H1 (cell line): ENCODE measurements at regions not wholly inside any gene's neighbourhood (a gene's known extent, or its start where the extent isn't known, plus 50 kb on each side); places are given as distances from the start of the nearest gene placed in this dataset.

ENCODE experiments used
- CTCF ChIA-PET: fragments of 300-600 bp; sonication (Branson Sonifier 250); formaldehyde crosslinking; loops from one replicate; lab custom pipeline; 2021; ENCODE audit not compliant: partially characterized antibody; lab: Charles Lee
- POLR2A ChIA-PET: fragments of 300-600 bp; sonication (Branson Sonifier 250); formaldehyde crosslinking; loops from one replicate; lab custom pipeline; 2021; ENCODE audit warnings: inconsistent platforms; ENCODE audit not compliant: partially characterized antibody; lab: Charles Lee
- DNase-seq, 2 experiments: peaks; one replicate each; pipeline versions ENCODE4 v3.0.0 to v3.0.0-alpha.2; 2010 to 2022; ENCODE audit warnings: low spot score in 2 of 2, low read depth in 1 of 2, mixed read lengths in 1 of 2
- FAIRE-seq: peaks from 2 replicates; lab custom pipeline; 2011; peaks lifted over from hg19 to GRCh38; lab: Jason Lieb, UNC
- H2AFZ ChIP-seq: 2 replicates; pipeline ENCODE4 v1.8.1; 2012; ENCODE audit warnings: low read length, inconsistent platforms
- H2AK5ac ChIP-seq: 2 replicates; pipeline ENCODE4 v1.6.1; 2013; ENCODE audit warnings: low read depth, low read length
- H2BK120ac ChIP-seq: replicated peaks from 2 replicates; pipeline ENCODE3; 2013; ENCODE audit warnings: low read depth, low read length, inconsistent platforms
- H2BK12ac ChIP-seq: 2 replicates; pipeline ENCODE4 v1.6.1; 2013; ENCODE audit warnings: low read depth, low read length
- H2BK15ac ChIP-seq: 2 replicates; pipeline ENCODE4 v1.6.1; 2013; ENCODE audit warnings: low read length
- H2BK20ac ChIP-seq: 2 replicates; pipeline ENCODE4 v1.6.1; 2013; ENCODE audit warnings: low read length
- H2BK5ac ChIP-seq: 2 replicates; pipeline ENCODE4 v1.6.1; 2013; ENCODE audit warnings: low read depth, low read length
- H3K14ac ChIP-seq: 2 replicates; pipeline ENCODE4 v1.6.1; 2013; ENCODE audit warnings: inconsistent platforms; ENCODE audit not compliant: insufficient read length
- H3K18ac ChIP-seq: 2 replicates; pipeline ENCODE4 v1.6.1; 2013; ENCODE audit warnings: low read length; ENCODE audit errors: extremely low read depth
- H3K23ac ChIP-seq: 2 replicates; pipeline ENCODE4 v1.6.1; 2013; ENCODE audit warnings: inconsistent platforms; ENCODE audit not compliant: insufficient read length
- H3K23me2 ChIP-seq: 2 replicates; pipeline ENCODE4 v1.6.1; 2013; ENCODE audit warnings: low read depth, low read length
- H3K27ac ChIP-seq: 2 replicates; pipeline ENCODE4 v1.6.1; 2011; ENCODE audit warnings: low read depth, low read length, inconsistent platforms
- H3K27me3 ChIP-seq, 4 experiments: replicated peaks in 1 of 4; 1 replicate in 1 of 4; 2 replicates in 3 of 4; pipeline versions ENCODE4 v1.6.1 to v1.8.1; 2011 to 2013; ENCODE audit warnings: low read length in 3 of 4, mild to moderate bottlenecking in 3 of 4, inconsistent platforms in 2 of 4, mixed read lengths in 2 of 4, moderate library complexity in 1 of 4; ENCODE audit not compliant: control insufficient read depth in 3 of 4, insufficient read depth in 3 of 4; ENCODE audit errors: extremely low read depth in 1 of 4
- H3K36me3 ChIP-seq, 4 experiments: 2 replicates each; pipeline versions ENCODE4 v1.6.1 to v1.8.1; 2011 to 2013; ENCODE audit warnings: mild to moderate bottlenecking in 4 of 4, low read length in 3 of 4, moderate library complexity in 2 of 4, control low read depth in 1 of 4, inconsistent platforms in 1 of 4; ENCODE audit not compliant: insufficient read depth in 4 of 4, control insufficient read depth in 2 of 4
- H3K4ac ChIP-seq: replicated peaks from 2 replicates; pipeline ENCODE3; 2013; ENCODE audit warnings: low read length, low read depth, mixed read lengths, inconsistent platforms; ENCODE audit not compliant: insufficient read length
- H3K4me1 ChIP-seq, 4 experiments: replicated peaks in 1 of 4; 1 replicate in 1 of 4; 2 replicates in 3 of 4; pipeline versions ENCODE4 v1.6.1 to v1.8.1; 2011 to 2013; ENCODE audit warnings: low read length in 3 of 4, inconsistent platforms in 2 of 4, mixed read lengths in 1 of 4; ENCODE audit not compliant: insufficient read depth in 4 of 4, control insufficient read depth in 3 of 4
- H3K4me2 ChIP-seq, 2 experiments: 2 replicates each; pipeline versions ENCODE4 v1.6.1 to v1.8.1; 2011 to 2013; ENCODE audit warnings: low read depth in 2 of 2, low read length in 2 of 2, control low read depth in 1 of 2, inconsistent platforms in 1 of 2, mild to moderate bottlenecking in 1 of 2; ENCODE audit not compliant: insufficient read depth in 1 of 2
- H3K4me3 ChIP-seq, 4 experiments: fragments of 200-600, 300-600 bp in 1 of 4; sonication (generic), shearing (Covaris generic), sonication (Bioruptor Twin) in 1 of 4; 2 replicates each; pipeline versions ENCODE4 v1.5.1 to v1.8.1; 2011 to 2016; ENCODE audit warnings: low read length in 4 of 4, low read depth in 3 of 4, control low read depth in 2 of 4, inconsistent platforms in 2 of 4, mild to moderate bottlenecking in 2 of 4, mixed read lengths in 1 of 4, moderate library complexity in 1 of 4; ENCODE audit not compliant: insufficient read depth in 2 of 4; ENCODE audit errors: extremely low read depth in 1 of 4
- H3K56ac ChIP-seq: replicated peaks from 2 replicates; pipeline ENCODE3; 2013; ENCODE audit warnings: low read depth, mild to moderate bottlenecking, mixed read lengths, low read length, inconsistent platforms; ENCODE audit not compliant: insufficient read length
- H3K79me1 ChIP-seq: 2 replicates; pipeline ENCODE4 v1.6.1; 2013; ENCODE audit warnings: low read depth, low read length, control low read depth
- H3K79me2 ChIP-seq, 2 experiments: 2 replicates each; pipeline versions ENCODE4 v1.6.1 to v1.8.1; 2012 to 2013; ENCODE audit warnings: low read length in 2 of 2, mild to moderate bottlenecking in 2 of 2, inconsistent platforms in 1 of 2; ENCODE audit not compliant: insufficient read depth in 2 of 2, control insufficient read depth in 1 of 2
- H3K9ac ChIP-seq, 4 experiments: replicated peaks in 1 of 4; 1 replicate in 1 of 4; 2 replicates in 3 of 4; pipeline versions ENCODE4 v1.6.1 to v1.8.1; 2011 to 2013; ENCODE audit warnings: low read depth in 3 of 4, low read length in 3 of 4, control low read depth in 2 of 4, mild to moderate bottlenecking in 2 of 4, moderate library complexity in 2 of 4, inconsistent platforms in 1 of 4; ENCODE audit errors: extremely low read depth in 1 of 4
- H3K9me3 ChIP-seq, 2 experiments: 2 replicates each; pipeline versions ENCODE4 v1.6.1 to v1.8.1; 2012 to 2013; ENCODE audit warnings: mild to moderate bottlenecking in 2 of 2, moderate library complexity in 2 of 2, control low read depth in 1 of 2, inconsistent platforms in 1 of 2, low read depth in 1 of 2, low read length in 1 of 2, mixed read lengths in 1 of 2; ENCODE audit not compliant: insufficient read depth in 2 of 2
- H4K20me1 ChIP-seq, 2 experiments: replicated peaks in 1 of 2; 2 replicates each; pipeline versions ENCODE3 to v1.8.1; 2011 to 2013; ENCODE audit warnings: inconsistent platforms in 2 of 2, low read length in 2 of 2, mild to moderate bottlenecking in 1 of 2; ENCODE audit not compliant: insufficient read depth in 2 of 2, control insufficient read depth in 1 of 2
- H4K5ac ChIP-seq: 2 replicates; pipeline ENCODE4 v1.6.1; 2013; ENCODE audit warnings: low read length, low read depth, mixed read lengths, inconsistent platforms; ENCODE audit not compliant: insufficient read length
- H4K8ac ChIP-seq: 2 replicates; pipeline ENCODE4 v1.8.0; 2013; ENCODE audit warnings: mild to moderate bottlenecking, moderate library complexity, low read length, inconsistent platforms; ENCODE audit not compliant: insufficient read depth; ENCODE audit errors: extremely low read depth
- H4K91ac ChIP-seq: replicated peaks from 2 replicates; pipeline ENCODE3; 2013; ENCODE audit warnings: low read length, mixed read lengths, inconsistent platforms; ENCODE audit not compliant: insufficient read length
- CBX5 ChIP-seq: fragments of 300-800, 300-1000 bp; sonication (generic); IDR thresholded peaks from 2 replicates; pipeline ENCODE4 v1.7.1; 2016; ENCODE audit warnings: antibody characterized with exemption, low read length, low read depth
- CHD2 ChIP-seq: IDR thresholded peaks from 2 replicates; pipeline ENCODE4 v1.6.1; 2012; ENCODE audit warnings: low read length, improper control_type of control experiment
- CTCF ChIP-seq, 3 experiments: IDR thresholded peaks; 1 replicate in 2 of 3; 2 replicates in 1 of 3; pipeline versions ENCODE4 v1.5.1 to v1.6.1; 2011; ENCODE audit warnings: low read length in 3 of 3, mild to moderate bottlenecking in 3 of 3, inconsistent platforms in 2 of 3, low read depth in 1 of 3, moderate library complexity in 1 of 3; ENCODE audit not compliant: insufficient read depth in 1 of 3; ENCODE audit errors: control extremely low read depth in 1 of 3
- EP300 ChIP-seq, 2 experiments: IDR thresholded peaks; 1 replicate in 1 of 2; 2 replicates in 1 of 2; pipeline ENCODE4 v1.6.1; 2011 to 2012; ENCODE audit warnings: low read depth in 2 of 2, low read length in 2 of 2, mild to moderate bottlenecking in 2 of 2, borderline replicate concordance in 1 of 2, inconsistent platforms in 1 of 2, moderate library complexity in 1 of 2
- GABPA ChIP-seq: IDR thresholded peaks from 2 replicates; pipeline ENCODE4 v1.6.1; 2011; ENCODE audit warnings: mild to moderate bottlenecking, low read length, moderate library complexity, borderline replicate concordance; ENCODE audit not compliant: insufficient read depth
- GTF2F1 ChIP-seq: IDR thresholded peaks from 2 replicates; pipeline ENCODE4 v1.6.1; 2012; ENCODE audit warnings: low read depth, low read length, improper control_type of control experiment, borderline replicate concordance
- POU5F1 ChIP-seq: IDR thresholded peaks from 2 replicates; pipeline ENCODE4 v1.6.1; 2011; ENCODE audit warnings: low read depth, mild to moderate bottlenecking, low read length, moderate library complexity
- RXRA ChIP-seq: IDR thresholded peaks from 2 replicates; pipeline ENCODE4 v1.6.1; 2011; ENCODE audit warnings: low read depth, mild to moderate bottlenecking, low read length, moderate library complexity; ENCODE audit not compliant: insufficient read depth
- SP4 ChIP-seq: IDR thresholded peaks from 2 replicates; pipeline ENCODE4 v1.6.1; 2012; ENCODE audit warnings: low read length, inconsistent platforms
- SRF ChIP-seq: IDR thresholded peaks from 2 replicates; pipeline ENCODE4 v1.6.1; 2011; ENCODE audit warnings: mild to moderate bottlenecking, low read depth, low read length, moderate library complexity

GRCh38 chr14:56891226-56891625 is 80.9 kb upstream of the OTX2 start:
- H2AK5ac ChIP-seq: no peak overlapping the region
- H2BK20ac ChIP-seq: no peak overlapping the region
- no peaks in the 10 kb centered on the region; the same call in 1 of the 2 replicates for H3K23me2 ChIP-seq
- no peak overlapping the region for H2BK12ac ChIP-seq
- H3K4me2 ChIP-seq: no peak overlapping the region
- no peak overlapping the region for H4K8ac ChIP-seq
- no peak for FAIRE-seq
- CTCF ChIA-PET: interaction anchor here (0.9 to 1.9 kb wide), 4 partner anchors 12 to 78 kb away, joined by 3 to 7 read pairs (median 3); no protein-coding TSS in a partner anchor
- H3K23ac ChIP-seq: no peak overlapping the region
- H4K91ac ChIP-seq: no peak overlapping the region
- peaks cover 16 to 34% (median 21%) of the 10 kb centered on the region in 4 experiments; a peak in 6 of 7 replicates for H3K4me1 ChIP-seq
- H3K36me3 ChIP-seq: no peaks in the 10 kb centered on the region
- no peak overlapping the region for H2BK120ac ChIP-seq
- no peaks in the 10 kb centered on the region for H4K20me1 ChIP-seq
- H3K9me3 ChIP-seq: no peaks in the 10 kb centered on the region
- no peak overlapping the region for H2BK5ac ChIP-seq
- TF ChIP-seq GABPA (no peak), SRF (no peak), RXRA (no peak), SP4 (no peak), POU5F1 (no peak), EP300 (IDR thresholded peaks at IDR 0.05; ENCODE audit: borderline replicate concordance in 1 of 2, low read depth in 2 of 2, low read length in 2 of 2) (no peak), GTF2F1 (no peak), CHD2 (no peak), CTCF (IDR thresholded peaks at IDR 0.05; ENCODE audit: control extremely low read depth in 1 of 3, insufficient read depth in 1 of 3, low read depth in 1 of 3, low read length in 3 of 3) (no peak), CBX5 (no peak)
- H3K9ac ChIP-seq: no peak overlapping the region
- no peak overlapping the region for H2AFZ ChIP-seq
- no peak overlapping the region for H3K14ac ChIP-seq
- no peaks in the 10 kb centered on the region for H3K79me1 ChIP-seq
- H3K4me3 ChIP-seq: no peak overlapping the region
- H4K5ac ChIP-seq: no peak overlapping the region
- no peak for DNase-seq
- no peak overlapping the region for H3K4ac ChIP-seq
- no peak overlapping the region for H3K27ac ChIP-seq
- POLR2A ChIA-PET: interaction anchor here (1.5 kb wide), 1 partner anchor 12 kb away, joined by 3 read pairs; no protein-coding TSS in a partner anchor
- H3K79me2 ChIP-seq: no peaks in the 10 kb centered on the region
- H3K18ac ChIP-seq: no peak overlapping the region
- peaks cover 23 to 43% (median 38%) of the 10 kb centered on the region in 4 experiments for H3K27me3 ChIP-seq
- H3K56ac ChIP-seq: no peak overlapping the region
- no peak overlapping the region for H2BK15ac ChIP-seq
